ENCODE measurements at regions not wholly inside any gene's neighbourhood (a gene's known extent, or its start where the extent isn't known, plus 50 kb on each side); places are given as distances from the start of the nearest gene placed in this dataset.

DNA sequence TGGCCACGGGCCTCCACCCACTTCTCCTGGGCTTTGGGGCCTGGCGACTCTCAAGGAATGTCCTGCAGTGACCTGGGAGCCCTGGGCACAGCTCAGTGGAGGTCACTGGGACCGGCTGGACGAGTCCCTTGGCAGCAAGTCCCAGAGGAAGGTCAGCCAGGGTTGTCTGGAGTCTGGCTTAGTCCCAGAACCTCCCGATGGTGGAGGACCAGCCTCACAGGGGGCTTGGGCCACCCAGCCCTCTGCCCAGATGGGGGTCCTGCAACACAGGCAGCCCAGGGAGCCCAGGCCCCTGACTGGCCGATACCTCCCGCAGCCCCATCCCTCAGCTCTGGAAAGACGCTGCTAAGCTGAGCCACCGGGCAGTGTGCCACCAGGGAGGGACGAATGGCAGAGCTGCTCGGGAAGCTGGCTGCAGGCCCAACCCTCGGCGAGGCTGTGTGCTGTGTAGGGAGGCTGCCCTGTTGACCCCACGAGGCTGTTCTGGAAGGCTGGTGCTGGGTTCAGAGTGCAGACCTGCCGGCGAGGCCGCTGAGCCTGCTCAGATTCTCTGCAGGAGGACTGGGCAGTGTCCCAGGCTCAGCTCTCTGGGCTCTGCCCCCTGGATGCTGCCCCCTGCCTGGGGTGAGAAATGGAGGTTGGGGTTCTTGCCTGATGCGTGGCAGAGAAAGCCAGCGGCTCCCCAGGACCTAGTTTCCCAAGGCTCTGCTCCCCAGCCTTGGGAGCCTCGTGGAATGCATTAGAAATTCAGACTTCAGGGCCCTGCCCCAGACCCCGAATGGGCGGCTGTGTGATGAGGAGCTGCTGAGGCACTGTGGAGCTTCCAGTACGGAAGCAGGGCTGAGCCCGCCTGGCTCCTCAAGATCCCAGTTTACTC lies 61.7 kb downstream of the ADRA2C start:
- Histone ChIP-seq H3K4me1 (peaks cover 0 to 30% (median 9%) of the 10 kb centered on the region in 6 donors), H3K27ac (peak overlapping the region in 3 of 8 donors; percentile 18 to 43 (median 22)), H3K4me3 (no peak overlapping the region), H3K36me3 (no peaks in the 10 kb centered on the region), H3K27me3 (replicated peaks in 1 of 7) (peaks cover 0 to 51% (median 0%) of the 10 kb centered on the region in 7 donors), H3K9me3 (no peaks in the 10 kb centered on the region)
- DNase-seq: peak; percentile 83
- WGBS, 5 donors: 45 to 91% (median 58%) methylated on average over 6 to 24 of the region's 24 CpGs
- TF ChIP-seq POLR2A (IDR thresholded peaks at IDR 0.05) (no peak), POLR2AphosphoS5 (IDR thresholded peaks at IDR 0.05) (peak; percentile 32 to 77 (median 64))
- intact Hi-C loops (cut with DNase I; ENCODE audit: low total_unique reads): no loop called here

GRCh38 chr4:3828546-3828945 lies 62.4 kb downstream of the ADRA2C start:
- Histone ChIP-seq H3K36me3 (no peaks in the 10 kb centered on the region), H3K4me3 (no peak overlapping the region), H3K27me3 (replicated peaks in 1 of 7) (peaks cover 0 to 57% (median 0%) of the 10 kb centered on the region in 7 donors), H3K4me1 (peaks cover 0 to 30% (median 9%) of the 10 kb centered on the region in 6 donors), H3K27ac (no peak overlapping the region), H3K9me3 (no peaks in the 10 kb centered on the region)
- TF ChIP-seq CTCF (IDR thresholded peaks at IDR 0.05 in 8 of 11, conservative IDR thresholded peaks at IDR 0.05 in 3 of 11) (no peak), POLR2A (IDR thresholded peaks at IDR 0.05) (no peak), POLR2AphosphoS5 (IDR thresholded peaks at IDR 0.05) (no peak)
- intact Hi-C loops (cut with DNase I; ENCODE audit: low total_unique reads): no loop called here
- DNase-seq: no peak
- WGBS, 5 donors: 80 to 89% (median 88%) methylated on average over 9 of the region's 9 CpGs

DNA sequence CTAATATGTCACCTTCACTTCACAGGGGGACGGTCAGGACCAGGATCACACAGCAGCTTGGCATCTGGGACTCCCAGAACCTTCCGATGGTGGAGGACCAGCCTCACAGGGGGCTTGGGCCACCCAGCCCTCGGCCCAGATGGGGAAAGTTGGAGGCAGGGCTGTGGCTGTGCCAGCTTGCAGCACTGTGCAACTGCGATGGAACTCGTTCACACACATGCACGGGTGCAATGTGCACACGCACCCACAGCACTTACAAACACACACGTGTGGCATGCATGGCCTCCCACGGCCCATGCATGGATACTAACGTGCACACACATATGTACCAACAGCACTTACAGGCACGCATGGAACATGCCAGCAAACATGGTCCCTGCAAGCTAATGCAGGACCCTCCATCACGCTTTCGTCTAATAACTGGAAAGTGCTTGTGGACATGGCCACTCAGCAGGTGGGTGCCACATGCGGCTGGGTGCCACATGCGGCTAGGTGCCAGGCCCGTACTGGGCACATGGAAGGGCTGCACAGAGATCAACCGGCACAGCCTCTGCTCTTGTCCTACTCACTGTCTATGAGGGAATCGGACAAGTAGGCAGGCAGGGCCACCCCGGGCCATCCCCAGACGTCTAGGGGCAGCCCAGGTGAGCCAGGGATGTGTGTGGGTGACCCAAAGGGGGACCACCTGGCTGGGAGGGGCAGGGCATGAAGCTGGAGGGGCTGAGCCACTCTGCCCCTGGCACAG lies 63.2 kb downstream of the ADRA2C start:
- intact Hi-C loops (cut with DNase I; ENCODE audit: low total_unique reads): no loop called here
- Histone ChIP-seq H3K4me3 (no peak overlapping the region), H3K27ac (no peak overlapping the region), H3K9me3 (no peaks in the 10 kb centered on the region), H3K27me3 (replicated peaks in 1 of 7) (peaks cover 0 to 65% (median 4%) of the 10 kb centered on the region in 7 donors), H3K36me3 (no peaks in the 10 kb centered on the region), H3K4me1 (peaks cover 0 to 30% (median 9%) of the 10 kb centered on the region in 6 donors)
- 82 to 89% (median 85%) methylated on average over 15 to 20 of the region's 20 CpGs for WGBS, 5 donors
- TF ChIP-seq POLR2AphosphoS5 (IDR thresholded peaks at IDR 0.05) (no peak), CTCF (IDR thresholded peaks at IDR 0.05 in 8 of 11, conservative IDR thresholded peaks at IDR 0.05 in 3 of 11) (no peak), POLR2A (IDR thresholded peaks at IDR 0.05) (no peak)
- DNase-seq: no peak

DNA sequence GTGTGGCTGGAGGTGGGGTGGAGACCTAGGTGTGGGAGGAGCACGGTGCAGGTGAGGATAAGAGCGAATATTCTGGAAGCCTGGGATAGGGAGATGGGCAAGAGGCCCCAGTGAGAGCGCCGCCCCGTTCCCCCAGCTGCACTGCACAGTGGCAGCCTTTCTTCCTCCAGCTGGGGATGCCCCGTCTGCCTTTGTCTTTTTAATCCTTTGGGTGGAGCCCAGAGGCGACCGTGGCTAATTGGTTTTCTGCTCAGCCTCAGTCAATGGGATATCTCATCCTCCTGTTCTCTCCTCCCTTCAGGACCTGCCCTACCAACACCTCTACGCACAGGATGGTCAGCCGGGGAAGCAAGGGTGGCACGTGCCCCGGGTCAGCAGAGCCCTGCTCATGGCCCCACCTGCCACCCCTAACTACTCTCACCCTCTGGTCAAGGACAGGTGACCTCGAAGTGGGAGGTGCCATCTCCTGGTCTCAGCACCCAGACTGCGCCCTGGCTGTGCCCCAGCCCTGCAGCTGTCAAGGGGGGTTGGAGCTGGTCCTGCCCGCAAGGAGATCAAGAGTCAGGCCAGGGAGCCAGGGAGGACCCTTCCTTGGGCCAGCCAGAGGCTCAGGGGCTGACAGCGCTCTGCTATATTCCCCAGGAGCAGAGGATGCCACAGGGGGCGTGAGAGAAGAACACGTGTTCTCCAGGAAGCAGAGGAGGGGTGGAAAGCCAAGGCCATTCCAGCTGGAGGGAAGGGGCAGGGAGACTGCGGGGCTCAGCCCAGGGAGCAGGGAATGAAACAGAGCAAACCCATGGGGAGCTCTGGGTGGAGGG lies 64.0 kb downstream of the ADRA2C start:
- Histone ChIP-seq H3K4me1 (peaks cover 0 to 30% (median 9%) of the 10 kb centered on the region in 6 donors), H3K4me3 (no peak overlapping the region), H3K36me3 (no peaks in the 10 kb centered on the region), H3K27ac (no peak overlapping the region), H3K9me3 (no peaks in the 10 kb centered on the region), H3K27me3 (replicated peaks in 1 of 7) (peaks cover 0 to 73% (median 8%) of the 10 kb centered on the region in 7 donors)
- no peak for TF ChIP-seq POLR2A (IDR thresholded peaks at IDR 0.05)
- no peak for DNase-seq
- intact Hi-C loops (cut with DNase I; ENCODE audit: low total_unique reads): no loop called here
- WGBS, 5 donors: 67 to 72% (median 69%) methylated on average over 16 to 19 of the region's 19 CpGs

Measured in spleen (tissue), 11 donors.